ENCODE measurements at regions not wholly inside any gene's neighbourhood (a gene's known extent, or its start where the extent isn't known, plus 50 kb on each side); places are given as distances from the start of the nearest gene placed in this dataset.

GRCh38 chr7:85673876-85674275, 487.0 kb upstream of the SEMA3D start:
- Histone ChIP-seq H4K12ac (ENCODE audit: low read depth, low read length) (no peak overlapping the region), H2BK5ac (ENCODE audit: low read depth, low read length, poor library complexity) (no peak overlapping the region), H3K9ac (ENCODE audit: low read length) (no peak overlapping the region), H2BK12ac (ENCODE audit: low read length) (no peak overlapping the region), H3K4me1 (ENCODE audit: control insufficient read depth in 1 of 2, insufficient read depth in 2 of 2, low read length in 2 of 2) (no peaks in the 10 kb centered on the region), H4K91ac (ENCODE audit: low read depth, low read length) (no peak overlapping the region), H3K27me3 (ENCODE audit: insufficient read depth, low read length) (no peaks in the 10 kb centered on the region), H3K27ac (ENCODE audit: low read depth, low read length) (no peak overlapping the region), H3K79me2 (ENCODE audit: control insufficient read depth, insufficient read depth, low read length, poor library complexity) (no peaks in the 10 kb centered on the region), H2BK120ac (ENCODE audit: insufficient read depth, low read length, poor library complexity) (no peak overlapping the region), H2AFZ (ENCODE audit: insufficient read depth, low read length, poor library complexity) (no peak overlapping the region), H3K79me1 (ENCODE audit: low read length) (no peaks in the 10 kb centered on the region), H3K9me3 (ENCODE audit: insufficient read depth, low read depth, low read length) (no peaks in the 10 kb centered on the region), H3K36me3 (ENCODE audit: control insufficient read depth in 1 of 2, insufficient read depth in 2 of 2, low read length in 2 of 2) (no peaks in the 10 kb centered on the region), H3K4ac (ENCODE audit: low read depth, low read length) (no peak overlapping the region), H2AK5ac (ENCODE audit: low read length) (no peak overlapping the region), H3K18ac (ENCODE audit: low read length) (no peak overlapping the region), H3K14ac (ENCODE audit: low read length) (no peak overlapping the region), H4K8ac (ENCODE audit: low read depth, low read length) (no peak overlapping the region), H3K4me2 (ENCODE audit: low read length) (no peak overlapping the region), H3K4me3 (ENCODE audit: low read depth, low read length) (no peak overlapping the region), H3K23ac (ENCODE audit: low read length) (no peak overlapping the region)
- DNase-seq = no peak
- WGBS (ENCODE audit: extremely low coverage, insufficient coverage, insufficient read length) = no CpG with 5 or more reads among the region's 2 CpGs

- H4K91ac ChIP-seq (ENCODE audit: low read depth, low read length) = no peak overlapping the region
- H3K4ac ChIP-seq (ENCODE audit: low read depth, low read length) = no peak overlapping the region
- H3K27ac ChIP-seq (ENCODE audit: low read depth, low read length) = no peak overlapping the region
- no peaks in the 10 kb centered on the region for H3K27me3 ChIP-seq (ENCODE audit: insufficient read depth, low read length)
- H2AFZ ChIP-seq (ENCODE audit: insufficient read depth, low read length, poor library complexity) = no peak overlapping the region
- H3K9me3 ChIP-seq (ENCODE audit: insufficient read depth, low read depth, low read length) = no peaks in the 10 kb centered on the region
- no peak overlapping the region for H4K8ac ChIP-seq (ENCODE audit: low read depth, low read length)
- H2AK5ac ChIP-seq (ENCODE audit: low read length) = no peak overlapping the region
- no peak overlapping the region for H3K14ac ChIP-seq (ENCODE audit: low read length)
- no peak overlapping the region for H2BK120ac ChIP-seq (ENCODE audit: insufficient read depth, low read length, poor library complexity)
- no peak overlapping the region for H2BK5ac ChIP-seq (ENCODE audit: low read depth, low read length, poor library complexity)
- H3K23ac ChIP-seq (ENCODE audit: low read length) = no peak overlapping the region
- H3K36me3 ChIP-seq (ENCODE audit: control insufficient read depth in 1 of 2, insufficient read depth in 2 of 2, low read length in 2 of 2) = no peaks in the 10 kb centered on the region
- no peak overlapping the region for H4K12ac ChIP-seq (ENCODE audit: low read depth, low read length)
- no peak overlapping the region for H2BK12ac ChIP-seq (ENCODE audit: low read length)
- H3K79me2 ChIP-seq (ENCODE audit: control insufficient read depth, insufficient read depth, low read length, poor library complexity) = no peaks in the 10 kb centered on the region
- no peaks in the 10 kb centered on the region for H3K79me1 ChIP-seq (ENCODE audit: low read length)
- no CpG with 5 or more reads among the region's 3 CpGs for whole genome bisulfite sequencing (ENCODE audit: extremely low coverage, insufficient coverage, insufficient read length)
- H3K18ac ChIP-seq (ENCODE audit: low read length) = no peak overlapping the region
- no peak overlapping the region for H3K4me2 ChIP-seq (ENCODE audit: low read length)
- DNase-seq = no peak
- H3K4me3 ChIP-seq (ENCODE audit: low read depth, low read length) = no peak overlapping the region
- no peaks in the 10 kb centered on the region for H3K4me1 ChIP-seq (ENCODE audit: control insufficient read depth in 1 of 2, insufficient read depth in 2 of 2, low read length in 2 of 2)
- no peak overlapping the region for H3K9ac ChIP-seq (ENCODE audit: low read length)
Observed at GRCh38 chr7:85669225-85669624, 482.4 kb upstream of the SEMA3D start.

- Histone ChIP-seq H3K4me3 (ENCODE audit: low read depth, low read length) (no peak overlapping the region), H3K79me1 (ENCODE audit: low read length) (no peaks in the 10 kb centered on the region), H3K9me3 (ENCODE audit: insufficient read depth, low read depth, low read length) (no peaks in the 10 kb centered on the region), H4K8ac (ENCODE audit: low read depth, low read length) (no peak overlapping the region), H4K12ac (ENCODE audit: low read depth, low read length) (no peak overlapping the region), H3K27ac (ENCODE audit: low read depth, low read length) (no peak overlapping the region), H3K36me3 (ENCODE audit: control insufficient read depth in 1 of 2, insufficient read depth in 2 of 2, low read length in 2 of 2) (no peaks in the 10 kb centered on the region), H2BK5ac (ENCODE audit: low read depth, low read length, poor library complexity) (no peak overlapping the region), H3K79me2 (ENCODE audit: control insufficient read depth, insufficient read depth, low read length, poor library complexity) (no peaks in the 10 kb centered on the region), H3K14ac (ENCODE audit: low read length) (no peak overlapping the region), H3K4me1 (ENCODE audit: control insufficient read depth in 1 of 2, insufficient read depth in 2 of 2, low read length in 2 of 2) (no peaks in the 10 kb centered on the region), H2AK5ac (ENCODE audit: low read length) (no peak overlapping the region), H3K4me2 (ENCODE audit: low read length) (no peak overlapping the region), H2BK12ac (ENCODE audit: low read length) (no peak overlapping the region), H3K18ac (ENCODE audit: low read length) (no peak overlapping the region), H2AFZ (ENCODE audit: insufficient read depth, low read length, poor library complexity) (no peak overlapping the region), H3K27me3 (ENCODE audit: insufficient read depth, low read length) (no peaks in the 10 kb centered on the region), H3K23ac (ENCODE audit: low read length) (no peak overlapping the region), H3K9ac (ENCODE audit: low read length) (no peak overlapping the region), H4K91ac (ENCODE audit: low read depth, low read length) (no peak overlapping the region), H2BK120ac (ENCODE audit: insufficient read depth, low read length, poor library complexity) (no peak overlapping the region), H3K4ac (ENCODE audit: low read depth, low read length) (no peak overlapping the region)
- no CpG with 5 or more reads among the region's 2 CpGs for WGBS (ENCODE audit: extremely low coverage, insufficient coverage, insufficient read length)
- no peak for DNase-seq
Observed at GRCh38 chr7:85664341-85664740, 477.5 kb upstream of the SEMA3D start.

GRCh38 chr7:85659364-85659763, 472.5 kb upstream of the SEMA3D start:
- H3K18ac ChIP-seq (ENCODE audit: low read length) = no peak overlapping the region
- H2AK5ac ChIP-seq (ENCODE audit: low read length) = no peak overlapping the region
- no peak overlapping the region for H3K23ac ChIP-seq (ENCODE audit: low read length)
- no peaks in the 10 kb centered on the region for H3K9me3 ChIP-seq (ENCODE audit: insufficient read depth, low read depth, low read length)
- no peak overlapping the region for H2BK120ac ChIP-seq (ENCODE audit: insufficient read depth, low read length, poor library complexity)
- no peak overlapping the region for H3K27ac ChIP-seq (ENCODE audit: low read depth, low read length)
- H3K4me1 ChIP-seq (ENCODE audit: control insufficient read depth in 1 of 2, insufficient read depth in 2 of 2, low read length in 2 of 2) = no peaks in the 10 kb centered on the region
- no peak overlapping the region for H2AFZ ChIP-seq (ENCODE audit: insufficient read depth, low read length, poor library complexity)
- H3K4ac ChIP-seq (ENCODE audit: low read depth, low read length) = no peak overlapping the region
- H3K79me2 ChIP-seq (ENCODE audit: control insufficient read depth, insufficient read depth, low read length, poor library complexity) = no peaks in the 10 kb centered on the region
- H3K79me1 ChIP-seq (ENCODE audit: low read length) = no peaks in the 10 kb centered on the region
- no peak overlapping the region for H3K14ac ChIP-seq (ENCODE audit: low read length)
- no peak overlapping the region for H4K12ac ChIP-seq (ENCODE audit: low read depth, low read length)
- H4K91ac ChIP-seq (ENCODE audit: low read depth, low read length) = no peak overlapping the region
- no peak overlapping the region for H2BK12ac ChIP-seq (ENCODE audit: low read length)
- DNase-seq = no peak
- no peak overlapping the region for H3K4me3 ChIP-seq (ENCODE audit: low read depth, low read length)
- H3K27me3 ChIP-seq (ENCODE audit: insufficient read depth, low read length) = no peaks in the 10 kb centered on the region
- no peak overlapping the region for H2BK5ac ChIP-seq (ENCODE audit: low read depth, low read length, poor library complexity)
- no peak overlapping the region for H3K9ac ChIP-seq (ENCODE audit: low read length)
- H3K4me2 ChIP-seq (ENCODE audit: low read length) = no peak overlapping the region
- no peaks in the 10 kb centered on the region for H3K36me3 ChIP-seq (ENCODE audit: control insufficient read depth in 1 of 2, insufficient read depth in 2 of 2, low read length in 2 of 2)
- no peak overlapping the region for H4K8ac ChIP-seq (ENCODE audit: low read depth, low read length)

GRCh38 chr7:85655252-85655651, 468.4 kb upstream of the SEMA3D start:
- Histone ChIP-seq H4K91ac (ENCODE audit: low read depth, low read length) (no peak overlapping the region), H3K4ac (ENCODE audit: low read depth, low read length) (no peak overlapping the region), H3K36me3 (ENCODE audit: control insufficient read depth in 1 of 2, insufficient read depth in 2 of 2, low read length in 2 of 2) (no peaks in the 10 kb centered on the region), H2AFZ (ENCODE audit: insufficient read depth, low read length, poor library complexity) (no peak overlapping the region), H4K8ac (ENCODE audit: low read depth, low read length) (no peak overlapping the region), H3K18ac (ENCODE audit: low read length) (no peak overlapping the region), H3K23ac (ENCODE audit: low read length) (no peak overlapping the region), H2AK5ac (ENCODE audit: low read length) (no peak overlapping the region), H3K27ac (ENCODE audit: low read depth, low read length) (no peak overlapping the region), H3K4me2 (ENCODE audit: low read length) (no peak overlapping the region), H3K79me2 (ENCODE audit: control insufficient read depth, insufficient read depth, low read length, poor library complexity) (no peaks in the 10 kb centered on the region), H2BK12ac (ENCODE audit: low read length) (no peak overlapping the region), H3K27me3 (ENCODE audit: insufficient read depth, low read length) (no peaks in the 10 kb centered on the region), H3K79me1 (ENCODE audit: low read length) (no peaks in the 10 kb centered on the region), H3K4me3 (ENCODE audit: low read depth, low read length) (no peak overlapping the region), H2BK120ac (ENCODE audit: insufficient read depth, low read length, poor library complexity) (no peak overlapping the region), H3K4me1 (ENCODE audit: control insufficient read depth in 1 of 2, insufficient read depth in 2 of 2, low read length in 2 of 2) (no peaks in the 10 kb centered on the region), H4K12ac (ENCODE audit: low read depth, low read length) (no peak overlapping the region), H3K9ac (ENCODE audit: low read length) (no peak overlapping the region), H3K9me3 (ENCODE audit: insufficient read depth, low read depth, low read length) (no peaks in the 10 kb centered on the region), H2BK5ac (ENCODE audit: low read depth, low read length, poor library complexity) (no peak overlapping the region), H3K14ac (ENCODE audit: low read length) (no peak overlapping the region)
- no CpG with 5 or more reads among the region's 5 CpGs for WGBS (ENCODE audit: extremely low coverage, insufficient coverage, insufficient read length)
- no peak for DNase-seq

Data from trophoblast cell (in vitro differentiated cells and primary cell).